Endodermal cell (in vitro differentiated cells): ENCODE measurements at regions not wholly inside any gene's neighbourhood (a gene's known extent, or its start where the extent isn't known, plus 50 kb on each side); places are given as distances from the start of the nearest gene placed in this dataset.

ENCODE experiments used
- DNase-seq: peaks from one replicate; pipeline ENCODE4 v3.0.0-alpha.2; 2017
- H3K27ac ChIP-seq: 2 replicates; pipeline ENCODE4 v1.5.1; 2013; ENCODE audit warnings: mild to moderate bottlenecking, low read depth, low read length, moderate library complexity
- H3K27me3 ChIP-seq: 2 replicates; pipeline ENCODE4 v1.6.1; 2013; ENCODE audit warnings: mild to moderate bottlenecking, low read length, moderate library complexity; ENCODE audit not compliant: insufficient read depth, control insufficient read depth, poor library complexity, severe bottlenecking
- H3K36me3 ChIP-seq: 2 replicates; pipeline ENCODE4 v1.7.0; 2013; ENCODE audit warnings: mild to moderate bottlenecking, low read length, moderate library complexity; ENCODE audit not compliant: control insufficient read depth, insufficient read depth
- H3K4me1 ChIP-seq: one replicate; pipeline ENCODE4 v1.7.0; 2013; ENCODE audit warnings: low read length; ENCODE audit not compliant: control insufficient read depth, insufficient read depth
- H3K4me3 ChIP-seq: 2 replicates; pipeline ENCODE4 v1.5.1; 2013; ENCODE audit warnings: mild to moderate bottlenecking, low read length, moderate library complexity
- H3K9ac ChIP-seq: 2 replicates; pipeline ENCODE4 v1.6.1; 2013; ENCODE audit warnings: mild to moderate bottlenecking, low read length, moderate library complexity; ENCODE audit not compliant: poor library complexity, severe bottlenecking; ENCODE audit errors: extremely low read depth
- H3K9me3 ChIP-seq: 2 replicates; pipeline ENCODE4 v1.6.1; 2013; ENCODE audit warnings: mild to moderate bottlenecking, low read length, moderate library complexity; ENCODE audit not compliant: control insufficient read depth
- H3K27ac Mint-ChIP-seq: 2 replicates; pipeline ENCODE4 v1.8.0; 2020; ENCODE audit warnings: mixed read lengths
- H3K27me3 Mint-ChIP-seq: 2 replicates; pipeline ENCODE4 v1.8.0; 2021; ENCODE audit warnings: mild to moderate bottlenecking, mixed read lengths; ENCODE audit not compliant: insufficient read depth
- H3K36me3 Mint-ChIP-seq: 2 replicates; pipeline ENCODE4 v1.8.0; 2020; ENCODE audit warnings: low read depth, mixed read lengths
- H3K4me1 Mint-ChIP-seq: 2 replicates; pipeline ENCODE4 v1.8.0; 2020; ENCODE audit warnings: mixed read lengths
- H3K4me3 Mint-ChIP-seq: 2 replicates; pipeline ENCODE4 v1.8.0; 2020; ENCODE audit warnings: mild to moderate bottlenecking, moderate library complexity, mixed read lengths
- H3K9me3 Mint-ChIP-seq: 2 replicates; pipeline ENCODE4 v1.8.0; 2020; ENCODE audit warnings: mild to moderate bottlenecking, mixed read lengths
- WGBS, 2 experiments: methylation state at CpG; one replicate each; pipeline versions ENCODE4 v1.1.5 to v1.1.7; 2013; ENCODE audit warnings: missing lambda C conversion rate in 2 of 2, mixed read lengths in 1 of 2; ENCODE audit not compliant: insufficient coverage in 1 of 2, insufficient read length in 1 of 2; 5-methylcytosine and 5-hydroxymethylcytosine counted together
- TF ChIP-seq, protein P1 (sequence below): fragments of 200-600 bp; sonication (generic); conservative IDR thresholded peaks from 2 replicates; pipeline ENCODE4 v1.5.0; 2021; ENCODE audit warnings: antibody characterized with exemption, mild to moderate bottlenecking

DNA sequence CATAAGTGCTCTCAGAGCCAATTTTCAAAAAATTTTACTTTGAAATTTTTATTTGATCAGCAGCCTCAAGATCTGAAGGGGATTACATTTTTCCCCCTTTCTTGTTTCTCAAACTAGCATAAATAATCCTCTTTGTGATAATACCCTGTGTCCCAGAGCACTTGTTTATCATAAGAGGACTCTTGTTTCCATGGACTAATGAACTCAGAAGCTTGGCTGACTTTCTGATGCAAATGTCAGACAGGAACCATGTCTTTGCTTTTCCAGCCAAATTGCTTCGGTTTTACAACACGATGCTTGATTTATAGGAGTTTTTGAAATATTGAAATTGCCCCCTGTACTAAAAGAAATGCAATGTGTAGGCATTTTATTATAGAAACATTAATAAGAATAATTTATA is 859.3 kb upstream of the LCORL start:
- TF ChIP-seq, protein P1, sequence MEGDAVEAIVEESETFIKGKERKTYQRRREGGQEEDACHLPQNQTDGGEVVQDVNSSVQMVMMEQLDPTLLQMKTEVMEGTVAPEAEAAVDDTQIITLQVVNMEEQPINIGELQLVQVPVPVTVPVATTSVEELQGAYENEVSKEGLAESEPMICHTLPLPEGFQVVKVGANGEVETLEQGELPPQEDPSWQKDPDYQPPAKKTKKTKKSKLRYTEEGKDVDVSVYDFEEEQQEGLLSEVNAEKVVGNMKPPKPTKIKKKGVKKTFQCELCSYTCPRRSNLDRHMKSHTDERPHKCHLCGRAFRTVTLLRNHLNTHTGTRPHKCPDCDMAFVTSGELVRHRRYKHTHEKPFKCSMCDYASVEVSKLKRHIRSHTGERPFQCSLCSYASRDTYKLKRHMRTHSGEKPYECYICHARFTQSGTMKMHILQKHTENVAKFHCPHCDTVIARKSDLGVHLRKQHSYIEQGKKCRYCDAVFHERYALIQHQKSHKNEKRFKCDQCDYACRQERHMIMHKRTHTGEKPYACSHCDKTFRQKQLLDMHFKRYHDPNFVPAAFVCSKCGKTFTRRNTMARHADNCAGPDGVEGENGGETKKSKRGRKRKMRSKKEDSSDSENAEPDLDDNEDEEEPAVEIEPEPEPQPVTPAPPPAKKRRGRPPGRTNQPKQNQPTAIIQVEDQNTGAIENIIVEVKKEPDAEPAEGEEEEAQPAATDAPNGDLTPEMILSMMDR = no peak
- peaks cover 2% of the 10 kb centered on the region for H3K9me3 Mint-ChIP-seq
- no peak overlapping the region for H3K27ac Mint-ChIP-seq
- Histone ChIP-seq H3K36me3 (no peaks in the 10 kb centered on the region), H3K27ac (no peak overlapping the region), H3K4me1 (no peaks in the 10 kb centered on the region), H3K27me3 (no peaks in the 10 kb centered on the region), H3K4me3 (no peak overlapping the region), H3K9ac (no peak overlapping the region), H3K9me3 (no peaks in the 10 kb centered on the region)
- no peak overlapping the region for H3K4me3 Mint-ChIP-seq
- DNase-seq = no peak
- H3K36me3 Mint-ChIP-seq = no peaks in the 10 kb centered on the region
- H3K4me1 Mint-ChIP-seq = peaks cover 5% of the 10 kb centered on the region
- 82% methylated on average over 2 of the region's 2 CpGs; no CpG with 5 or more reads in 1 of the 2 experiments for WGBS, 2 experiments
- no peaks in the 10 kb centered on the region for H3K27me3 Mint-ChIP-seq

DNA sequence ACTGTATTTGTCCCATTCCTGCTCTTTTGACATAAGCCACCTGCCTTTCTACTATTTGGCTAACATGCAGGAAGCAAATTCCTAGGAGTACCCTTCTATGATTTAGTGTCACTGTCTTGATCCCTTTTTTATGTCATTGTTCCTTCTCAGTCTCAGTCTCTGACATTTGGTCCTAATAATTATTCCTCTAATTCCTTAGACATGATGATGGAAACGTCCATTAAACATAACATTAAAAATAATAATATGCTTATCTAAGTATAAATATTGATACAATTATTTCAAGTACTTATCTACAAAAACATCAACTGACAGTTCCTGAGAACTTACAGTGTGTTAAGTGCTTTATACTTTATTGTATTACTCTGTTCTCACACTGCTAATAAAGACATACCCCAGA is 857.0 kb upstream of the LCORL start:
- H3K27ac Mint-ChIP-seq = no peak overlapping the region
- no CpG with 5 or more reads among the region's 1 CpG for WGBS, 2 experiments

DNA sequence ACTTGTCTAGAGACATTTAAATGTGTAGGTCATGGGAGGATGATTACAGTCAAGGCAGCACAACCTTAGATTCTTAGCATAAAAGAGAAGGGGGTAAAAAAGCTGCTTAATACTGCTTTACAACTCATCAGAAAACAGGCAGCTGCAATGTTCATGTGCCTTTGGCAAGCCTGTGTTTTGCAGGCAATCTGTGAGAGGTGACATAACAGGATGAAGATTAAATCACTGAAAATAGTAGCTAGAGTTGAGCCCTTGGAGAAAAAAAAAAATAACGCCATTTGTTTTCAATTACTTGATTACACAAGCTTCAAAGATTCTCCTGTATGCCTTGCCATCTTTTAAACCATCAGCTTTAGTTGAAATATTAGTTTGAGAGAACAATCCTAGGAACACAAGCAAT is 847.6 kb upstream of the LCORL start:
- H3K36me3 Mint-ChIP-seq = peaks cover 7% of the 10 kb centered on the region
- peaks cover 19% of the 10 kb centered on the region for H3K4me1 Mint-ChIP-seq
- WGBS, 2 experiments = 88% methylated on average over 1 of the region's 1 CpG; no CpG with 5 or more reads in 1 of the 2 experiments
- H3K4me3 Mint-ChIP-seq = no peak overlapping the region
- Histone ChIP-seq H3K27ac (no peak overlapping the region), H3K4me1 (no peaks in the 10 kb centered on the region), H3K27me3 (no peaks in the 10 kb centered on the region), H3K36me3 (no peaks in the 10 kb centered on the region), H3K9me3 (peaks cover 26% of the 10 kb centered on the region), H3K4me3 (no peak overlapping the region), H3K9ac (no peak overlapping the region)
- TF ChIP-seq, protein P1 = no peak
- H3K27me3 Mint-ChIP-seq = no peaks in the 10 kb centered on the region
- no peak for DNase-seq
- H3K9me3 Mint-ChIP-seq = peaks cover 17% of the 10 kb centered on the region
- no peak overlapping the region for H3K27ac Mint-ChIP-seq

More for the DNA sequence above, 857.0 kb upstream of the LCORL start:
- TF ChIP-seq, protein P1 = no peak
- H3K27me3 ChIP-seq = no peaks in the 10 kb centered on the region
- H3K4me1 Mint-ChIP-seq = peaks cover 5% of the 10 kb centered on the region
- peaks cover 15% of the 10 kb centered on the region for H3K9me3 Mint-ChIP-seq
- H3K27ac ChIP-seq = no peak overlapping the region
- H3K9me3 ChIP-seq = peaks cover 14% of the 10 kb centered on the region
- H3K9ac ChIP-seq = no peak overlapping the region
- H3K4me1 ChIP-seq = no peaks in the 10 kb centered on the region
- H3K36me3 Mint-ChIP-seq = no peaks in the 10 kb centered on the region
- H3K4me3 ChIP-seq = no peak overlapping the region
- H3K4me3 Mint-ChIP-seq = no peak overlapping the region
- no peaks in the 10 kb centered on the region for H3K36me3 ChIP-seq
- no peaks in the 10 kb centered on the region for H3K27me3 Mint-ChIP-seq
- DNase-seq = no peak
